Smooth muscle cell (in vitro differentiated cells): ENCODE measurements at regions not wholly inside any gene's neighbourhood (a gene's known extent, or its start where the extent isn't known, plus 50 kb on each side); places are given as distances from the start of the nearest gene placed in this dataset.

Source experiments
- DNase-seq: peaks from one replicate; lab custom pipeline; 2025; ENCODE audit not compliant: unreplicated experiment; lab: John Stamatoyannopoulos, UW
- H2AFZ ChIP-seq: fragments of 200-600 bp; sonication (generic); 2 replicates; pipeline ENCODE4 v1.6.0; 2016; ENCODE audit warnings: antibody characterized with exemption, low read depth, mild to moderate bottlenecking
- H3F3A ChIP-seq: fragments of 200-600 bp; sonication (generic); 2 replicates; pipeline ENCODE4 v1.6.0; 2017; ENCODE audit warnings: antibody characterized with exemption, low read depth
- H3K27ac ChIP-seq: fragments of 200-600 bp; sonication (generic); 2 replicates; pipeline ENCODE4 v1.5.1; 2016; ENCODE audit warnings: low read depth, mild to moderate bottlenecking
- H3K27me3 ChIP-seq: fragments of 200-600 bp; sonication (generic); 2 replicates; pipeline ENCODE4 v1.6.1; 2016; ENCODE audit warnings: low read depth, mild to moderate bottlenecking
- H3K36me3 ChIP-seq: fragments of 200-600 bp; sonication (generic); 2 replicates; pipeline ENCODE4 v1.5.1; 2016; ENCODE audit warnings: low read depth
- H3K4me1 ChIP-seq: fragments of 200-600 bp; sonication (generic); 2 replicates; pipeline ENCODE4 v1.5.1; 2016; ENCODE audit warnings: low read depth
- H3K4me2 ChIP-seq: fragments of 200-600 bp; sonication (generic); 2 replicates; pipeline ENCODE4 v1.6.0; 2016; ENCODE audit warnings: mild to moderate bottlenecking
- H3K4me3 ChIP-seq: fragments of 200-600 bp; sonication (generic); 2 replicates; pipeline ENCODE4 v1.5.1; 2016; ENCODE audit warnings: mild to moderate bottlenecking
- H3K79me2 ChIP-seq: fragments of 200-600 bp; sonication (generic); 2 replicates; pipeline ENCODE4 v1.6.0; 2016; ENCODE audit warnings: low read depth, mild to moderate bottlenecking
- H3K9ac ChIP-seq: fragments of 200-600 bp; sonication (generic); 2 replicates; pipeline ENCODE4 v1.6.0; 2016; ENCODE audit warnings: low read depth
- H3K9me3 ChIP-seq: fragments of 200-600 bp; sonication (generic); replicated peaks from 2 replicates; pipeline ENCODE4 v1.5.1; 2016; ENCODE audit warnings: low read depth
- H4K20me1 ChIP-seq: fragments of 200-600 bp; sonication (generic); 2 replicates; pipeline ENCODE4 v1.6.0; 2016; ENCODE audit warnings: low read depth
- WGBS: methylation state at CpG from one replicate; pipeline ENCODE4 v1.1.7; 2016; ENCODE audit warnings: low lambda C conversion rate; 5-methylcytosine and 5-hydroxymethylcytosine counted together
- TF ChIP-seq, protein P1 (sequence below): fragments of 200-600 bp; sonication (generic); IDR thresholded peaks from 2 replicates; pipeline ENCODE4 v1.5.1; 2017; ENCODE audit warnings: borderline replicate concordance, mild to moderate bottlenecking, antibody characterized with exemption; ENCODE audit not compliant: insufficient read depth, poor library complexity, severe bottlenecking

DNA sequence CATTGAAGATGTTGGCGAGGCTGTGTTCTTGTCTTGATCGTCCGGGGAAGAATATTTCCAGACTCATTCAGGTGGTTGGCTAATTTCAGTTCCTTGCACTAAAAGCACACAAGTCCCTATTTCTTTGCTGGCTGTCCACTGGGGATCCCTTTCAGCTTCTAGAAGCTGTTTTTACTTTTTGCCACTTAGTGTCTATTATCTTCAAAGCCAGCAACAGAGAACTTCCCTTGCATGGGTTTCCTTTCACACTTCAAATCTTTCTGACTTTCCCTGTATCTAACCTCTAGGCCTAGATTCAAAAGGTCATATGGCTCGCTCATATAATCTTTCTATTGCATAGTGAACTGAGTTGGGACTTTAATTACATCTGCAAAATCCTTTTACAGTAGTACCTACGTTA lies 215.3 kb upstream of the PCDH9 start:
- no peaks in the 10 kb centered on the region for H3K27me3 ChIP-seq
- H3K4me1 ChIP-seq: no peaks in the 10 kb centered on the region
- H3K79me2 ChIP-seq: no peaks in the 10 kb centered on the region
- H2AFZ ChIP-seq: no peak overlapping the region
- no peak overlapping the region for H3K4me2 ChIP-seq
- WGBS: 94% methylated on average over 5 of the region's 5 CpGs
- H3F3A ChIP-seq: no peaks in the 10 kb centered on the region
- H3K9ac ChIP-seq: no peak overlapping the region
- H3K36me3 ChIP-seq: no peaks in the 10 kb centered on the region
- TF ChIP-seq, protein P1, sequence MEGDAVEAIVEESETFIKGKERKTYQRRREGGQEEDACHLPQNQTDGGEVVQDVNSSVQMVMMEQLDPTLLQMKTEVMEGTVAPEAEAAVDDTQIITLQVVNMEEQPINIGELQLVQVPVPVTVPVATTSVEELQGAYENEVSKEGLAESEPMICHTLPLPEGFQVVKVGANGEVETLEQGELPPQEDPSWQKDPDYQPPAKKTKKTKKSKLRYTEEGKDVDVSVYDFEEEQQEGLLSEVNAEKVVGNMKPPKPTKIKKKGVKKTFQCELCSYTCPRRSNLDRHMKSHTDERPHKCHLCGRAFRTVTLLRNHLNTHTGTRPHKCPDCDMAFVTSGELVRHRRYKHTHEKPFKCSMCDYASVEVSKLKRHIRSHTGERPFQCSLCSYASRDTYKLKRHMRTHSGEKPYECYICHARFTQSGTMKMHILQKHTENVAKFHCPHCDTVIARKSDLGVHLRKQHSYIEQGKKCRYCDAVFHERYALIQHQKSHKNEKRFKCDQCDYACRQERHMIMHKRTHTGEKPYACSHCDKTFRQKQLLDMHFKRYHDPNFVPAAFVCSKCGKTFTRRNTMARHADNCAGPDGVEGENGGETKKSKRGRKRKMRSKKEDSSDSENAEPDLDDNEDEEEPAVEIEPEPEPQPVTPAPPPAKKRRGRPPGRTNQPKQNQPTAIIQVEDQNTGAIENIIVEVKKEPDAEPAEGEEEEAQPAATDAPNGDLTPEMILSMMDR: no peak
- H4K20me1 ChIP-seq: no peaks in the 10 kb centered on the region
- H3K4me3 ChIP-seq: no peak overlapping the region
- H3K27ac ChIP-seq: no peak overlapping the region
- H3K9me3 ChIP-seq: no peaks in the 10 kb centered on the region
- DNase-seq: no peak

DNA sequence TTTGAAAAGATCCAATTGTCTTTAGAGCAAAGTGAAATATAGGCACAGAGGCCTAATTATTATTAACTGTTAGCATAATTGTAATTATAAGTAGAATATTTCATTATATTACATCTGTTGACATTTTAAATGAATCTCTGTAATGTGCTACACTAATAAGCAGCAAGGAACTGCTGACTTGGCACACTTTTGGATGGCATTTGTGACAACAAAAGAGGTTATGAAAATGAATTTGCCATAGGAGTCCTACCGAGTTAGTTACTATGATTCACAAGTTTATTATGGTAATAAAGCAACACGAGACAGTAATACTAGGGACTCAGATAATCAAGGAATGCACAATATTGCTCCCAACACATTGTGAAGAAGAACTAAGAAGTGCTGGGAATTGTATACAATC lies 213.8 kb upstream of the PCDH9 start:
- Histone ChIP-seq H3K9ac (no peak overlapping the region), H3K4me2 (no peak overlapping the region), H3K4me3 (no peak overlapping the region), H3K4me1 (no peaks in the 10 kb centered on the region), H3K9me3 (no peaks in the 10 kb centered on the region), H3K27me3 (no peaks in the 10 kb centered on the region), H3F3A (no peaks in the 10 kb centered on the region), H4K20me1 (no peaks in the 10 kb centered on the region), H3K36me3 (no peaks in the 10 kb centered on the region), H2AFZ (no peak overlapping the region), H3K79me2 (no peaks in the 10 kb centered on the region), H3K27ac (no peak overlapping the region)
- DNase-seq: no peak
- WGBS: 83% methylated on average over 2 of the region's 2 CpGs
- TF ChIP-seq, protein P1: no peak

DNA sequence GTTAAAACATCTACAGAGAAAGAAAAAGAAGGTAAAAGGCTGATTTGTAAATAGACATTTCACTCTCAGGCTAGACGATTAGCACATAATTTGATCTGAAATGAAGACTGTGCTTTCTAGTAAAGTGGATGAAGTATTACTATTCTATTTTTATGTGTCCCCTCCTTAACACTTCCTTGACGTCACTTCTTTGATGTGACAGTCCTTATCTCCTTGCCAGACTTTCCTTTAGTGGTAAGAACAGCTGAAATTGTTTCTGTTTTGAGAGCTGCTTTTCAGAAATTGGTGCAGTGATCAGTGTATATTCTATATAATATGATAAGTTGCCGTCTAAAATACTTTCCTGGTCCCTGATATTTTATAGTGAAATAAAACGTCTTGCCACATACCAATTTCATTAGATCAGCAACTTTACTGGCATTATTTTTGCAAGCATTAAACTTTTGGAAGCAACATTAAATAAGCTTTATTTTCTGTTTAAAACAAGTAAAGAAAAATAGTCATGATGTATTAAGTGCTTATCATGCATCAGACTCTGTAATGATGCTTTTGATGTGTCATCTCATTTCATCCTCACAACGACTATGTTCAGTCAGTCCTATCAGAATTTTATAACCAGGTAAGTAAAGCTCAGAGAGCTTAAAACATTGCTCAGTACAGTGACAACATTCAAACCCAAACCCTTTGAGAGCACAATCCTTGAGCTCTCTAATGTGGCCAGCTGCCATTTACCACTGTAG lies 210.3 kb upstream of the PCDH9 start:
- Histone ChIP-seq H2AFZ (no peak overlapping the region), H3K9ac (no peak overlapping the region), H3K27me3 (no peaks in the 10 kb centered on the region), H3K9me3 (no peaks in the 10 kb centered on the region), H3K27ac (no peak overlapping the region), H3K79me2 (no peaks in the 10 kb centered on the region), H3K4me2 (no peak overlapping the region), H4K20me1 (no peaks in the 10 kb centered on the region), H3K4me3 (no peak overlapping the region), H3F3A (no peaks in the 10 kb centered on the region), H3K4me1 (no peaks in the 10 kb centered on the region), H3K36me3 (no peaks in the 10 kb centered on the region)
- WGBS: 70% methylated on average over 5 of the region's 5 CpGs
- TF ChIP-seq, protein P1: no peak
- DNase-seq: no peak

DNA sequence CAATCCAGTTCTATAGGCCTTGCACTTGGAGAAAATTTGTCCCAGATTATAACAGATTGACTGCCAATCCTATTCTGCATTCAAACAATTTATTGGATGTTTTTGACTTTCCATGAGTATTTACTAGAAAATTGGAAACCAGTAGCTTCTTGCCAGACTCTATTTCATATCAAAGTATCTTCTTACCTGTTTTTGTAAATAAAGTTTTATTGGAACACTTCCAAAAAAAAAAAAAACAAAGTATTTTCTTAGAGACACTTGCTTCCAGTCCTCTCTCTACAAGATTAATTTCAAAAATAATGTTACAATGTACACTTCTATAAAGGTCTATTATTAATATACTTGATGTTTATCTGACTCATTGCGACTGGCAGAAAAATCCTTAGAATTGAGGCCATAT lies 209.2 kb upstream of the PCDH9 start:
- H3K36me3 ChIP-seq: no peaks in the 10 kb centered on the region
- TF ChIP-seq, protein P1: no peak
- H3K9me3 ChIP-seq: no peaks in the 10 kb centered on the region
- H3K27ac ChIP-seq: no peak overlapping the region
- H3K9ac ChIP-seq: no peak overlapping the region
- H3K4me1 ChIP-seq: no peaks in the 10 kb centered on the region
- no peaks in the 10 kb centered on the region for H4K20me1 ChIP-seq
- no peak overlapping the region for H3K4me3 ChIP-seq
- no peak overlapping the region for H3K4me2 ChIP-seq
- no peak overlapping the region for H2AFZ ChIP-seq
- no peaks in the 10 kb centered on the region for H3F3A ChIP-seq
- H3K79me2 ChIP-seq: no peaks in the 10 kb centered on the region
- no peak for DNase-seq
- no peaks in the 10 kb centered on the region for H3K27me3 ChIP-seq
- 86% methylated on average over 1 of the region's 1 CpG for whole genome bisulfite sequencing
